ENCODE measurements at regions not wholly inside any gene's neighbourhood (a gene's known extent, or its start where the extent isn't known, plus 50 kb on each side); places are given as distances from the start of the nearest gene placed in this dataset.

- TF ChIP-seq CTCF (IDR thresholded peaks at IDR 0.05 in 4 of 5, conservative IDR thresholded peaks at IDR 0.05 in 1 of 5) = no peak
- TF ChIP-seq POLR2A (IDR thresholded peaks at IDR 0.05) = no peak
Observed at GRCh38 chr7:32694182-32694581, 197.4 kb downstream of the KBTBD2 start.

Measured in gastrocnemius medialis (tissue), 4 donors.